ENCODE measurements at regions not wholly inside any gene's neighbourhood (a gene's known extent, or its start where the extent isn't known, plus 50 kb on each side); places are given as distances from the start of the nearest gene placed in this dataset.

GRCh38 chr1:2916153-2916552, 105.1 kb upstream of the ACTRT2 start:
- Histone ChIP-seq H3K9ac (no peak overlapping the region), H3K27me3 (ENCODE audit: control insufficient read depth, insufficient read depth, low read length) (peaks cover 16% of the 10 kb centered on the region), H3K27ac (no peak overlapping the region), H3K79me2 (no peaks in the 10 kb centered on the region), H3K36me3 (ENCODE audit: control insufficient read depth, insufficient read depth, low read length) (no peaks in the 10 kb centered on the region), H3K9me3 (ENCODE audit: control insufficient read depth, low read length) (no peaks in the 10 kb centered on the region), H3K4me1 (no peaks in the 10 kb centered on the region), H3K4me3 (ENCODE audit: low read depth, low read length) (no peak overlapping the region), H3K4me2 (ENCODE audit: low read length) (no peak overlapping the region), H2AFZ (no peak overlapping the region)
- no peak for TF ChIP-seq CTCF (IDR thresholded peaks at IDR 0.05)

GRCh38 chr1:2916706-2917105, 104.6 kb upstream of the ACTRT2 start:
- no peaks in the 10 kb centered on the region for H3K9me3 ChIP-seq (ENCODE audit: control insufficient read depth, low read length)
- no peak for TF ChIP-seq CTCF (IDR thresholded peaks at IDR 0.05)
- peaks cover 16% of the 10 kb centered on the region for H3K27me3 ChIP-seq (ENCODE audit: control insufficient read depth, insufficient read depth, low read length)
- H3K36me3 ChIP-seq (ENCODE audit: control insufficient read depth, insufficient read depth, low read length): no peaks in the 10 kb centered on the region
- no peak overlapping the region for H3K4me2 ChIP-seq (ENCODE audit: low read length)
- no peaks in the 10 kb centered on the region for H3K79me2 ChIP-seq
- no peaks in the 10 kb centered on the region for H3K4me1 ChIP-seq
- no peak overlapping the region for H3K9ac ChIP-seq
- H3K4me3 ChIP-seq (ENCODE audit: low read depth, low read length): no peak overlapping the region
- no peak overlapping the region for H2AFZ ChIP-seq
- H3K27ac ChIP-seq: no peak overlapping the region

GRCh38 chr1:2917284-2917683, 104.0 kb upstream of the ACTRT2 start:
- Histone ChIP-seq H3K4me1 (no peaks in the 10 kb centered on the region), H3K27me3 (ENCODE audit: control insufficient read depth, insufficient read depth, low read length) (peaks cover 16% of the 10 kb centered on the region), H3K4me2 (ENCODE audit: low read length) (no peak overlapping the region), H3K79me2 (no peaks in the 10 kb centered on the region), H3K27ac (no peak overlapping the region), H3K36me3 (ENCODE audit: control insufficient read depth, insufficient read depth, low read length) (no peaks in the 10 kb centered on the region), H3K4me3 (ENCODE audit: low read depth, low read length) (no peak overlapping the region), H3K9me3 (ENCODE audit: control insufficient read depth, low read length) (no peaks in the 10 kb centered on the region), H2AFZ (no peak overlapping the region), H3K9ac (no peak overlapping the region)
- TF ChIP-seq CTCF (IDR thresholded peaks at IDR 0.05): no peak

GRCh38 chr1:2918441-2918840, 102.8 kb upstream of the ACTRT2 start:
- no peaks in the 10 kb centered on the region for H3K36me3 ChIP-seq (ENCODE audit: control insufficient read depth, insufficient read depth, low read length)
- H3K4me2 ChIP-seq (ENCODE audit: low read length): no peak overlapping the region
- TF ChIP-seq CTCF (IDR thresholded peaks at IDR 0.05): no peak
- H3K9ac ChIP-seq: no peak overlapping the region
- no peak overlapping the region for H3K4me3 ChIP-seq (ENCODE audit: low read depth, low read length)
- H3K79me2 ChIP-seq: no peaks in the 10 kb centered on the region
- H3K4me1 ChIP-seq: no peaks in the 10 kb centered on the region
- no peaks in the 10 kb centered on the region for H3K9me3 ChIP-seq (ENCODE audit: control insufficient read depth, low read length)
- H3K27me3 ChIP-seq (ENCODE audit: control insufficient read depth, insufficient read depth, low read length): peaks cover 11% of the 10 kb centered on the region
- no peak overlapping the region for H2AFZ ChIP-seq
- H3K27ac ChIP-seq: no peak overlapping the region

- no peaks in the 10 kb centered on the region for H3K36me3 ChIP-seq (ENCODE audit: control insufficient read depth, insufficient read depth, low read length)
- H3K4me2 ChIP-seq (ENCODE audit: low read length): no peak overlapping the region
- no peaks in the 10 kb centered on the region for H3K79me2 ChIP-seq
- peaks cover 4% of the 10 kb centered on the region for H3K27me3 ChIP-seq (ENCODE audit: control insufficient read depth, insufficient read depth, low read length)
- H3K9me3 ChIP-seq (ENCODE audit: control insufficient read depth, low read length): no peaks in the 10 kb centered on the region
- no peak overlapping the region for H3K4me3 ChIP-seq (ENCODE audit: low read depth, low read length)
- no peaks in the 10 kb centered on the region for H3K4me1 ChIP-seq
- no peak for TF ChIP-seq CTCF (IDR thresholded peaks at IDR 0.05)
- no peak overlapping the region for H2AFZ ChIP-seq
- no peak overlapping the region for H3K27ac ChIP-seq
- H3K9ac ChIP-seq: no peak overlapping the region
Observed at GRCh38 chr1:2919841-2920240, 101.4 kb upstream of the ACTRT2 start.
